NCI-H774 (cell line): ENCODE measurements at regions not wholly inside any gene's neighbourhood (a gene's known extent, or its start where the extent isn't known, plus 50 kb on each side); places are given as distances from the start of the nearest gene placed in this dataset.
"Not testable (repeated sequence)": the region's sequence is repeated elsewhere in the genome, so short reads cannot be mapped to it uniquely, and the experiment has no call there.

ENCODE experiments used
- DNase-seq: peaks from one replicate; lab custom pipeline; 2025; lab: John Stamatoyannopoulos, UW

DNA sequence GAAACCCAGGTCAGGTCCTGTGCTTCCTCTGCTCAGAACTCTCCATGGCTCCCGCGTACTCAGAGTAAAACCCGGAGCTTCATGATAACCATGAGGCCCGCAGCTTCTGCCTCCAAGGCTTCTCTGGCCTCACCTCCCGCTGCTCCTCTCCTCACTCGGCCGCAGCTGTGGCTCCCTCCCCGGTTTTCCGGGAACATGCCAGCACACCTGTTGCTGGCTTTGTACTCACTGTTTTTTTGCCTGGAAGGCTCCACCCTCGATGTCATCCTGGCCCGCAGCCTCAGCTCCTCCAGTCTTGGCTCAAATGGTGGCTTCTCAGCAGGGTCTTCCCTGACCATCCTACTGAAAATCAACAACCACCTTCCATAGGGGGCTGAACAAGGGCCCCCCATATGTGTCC lies 57.7 kb upstream of the SULF2 start:
- not testable (repeated sequence) for DNase-seq

DNA sequence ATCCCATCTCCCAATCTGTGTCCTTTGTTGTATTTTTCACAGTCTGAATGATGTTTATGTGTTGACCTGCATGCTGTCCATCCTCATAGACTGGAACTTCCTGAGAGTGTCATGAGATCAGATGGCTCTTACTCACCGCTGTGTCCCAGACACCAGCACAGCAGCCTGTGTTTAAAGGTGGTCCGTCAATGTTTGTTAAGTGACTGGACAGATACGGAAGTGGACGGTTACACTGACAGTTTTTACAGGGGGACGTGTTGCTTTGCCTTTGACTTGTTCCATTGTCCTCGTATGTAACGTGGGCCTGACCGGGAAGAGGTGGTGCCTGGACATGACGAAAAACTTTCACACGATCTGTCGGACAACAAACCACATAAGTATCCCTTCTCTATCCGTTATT lies 56.7 kb upstream of the SULF2 start:
- DNase-seq: not testable (repeated sequence)

DNA sequence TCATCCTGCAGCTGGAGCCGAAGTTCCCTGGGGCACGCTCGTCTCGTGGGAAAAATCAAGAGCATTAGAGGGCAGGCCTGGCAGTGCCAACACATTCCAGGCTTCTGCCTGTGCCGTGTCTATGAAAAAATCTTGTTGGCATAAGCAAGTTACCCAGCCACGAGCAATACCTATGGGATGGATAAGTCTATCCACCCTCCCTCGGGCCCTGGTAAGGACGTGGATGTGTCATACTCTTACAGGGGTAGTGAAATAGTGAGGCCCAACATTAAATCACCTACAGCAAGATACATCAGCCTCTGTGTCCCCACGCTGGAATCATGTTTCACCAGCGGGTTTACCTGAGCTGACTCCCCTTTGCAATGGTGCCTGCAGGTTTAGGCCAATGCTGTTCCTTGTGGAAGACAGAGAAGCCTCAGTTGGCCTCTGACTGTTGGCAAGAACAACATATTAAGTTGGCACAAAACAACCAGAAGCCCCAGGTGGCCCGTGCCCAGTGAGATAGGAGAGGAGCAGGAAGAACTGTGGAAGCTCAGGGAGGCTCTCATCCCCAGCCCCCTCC lies 51.1 kb upstream of the SULF2 start:
- DNase-seq: not testable (repeated sequence)
